GM12873 (cell line): ENCODE measurements at regions not wholly inside any gene's neighbourhood (a gene's known extent, or its start where the extent isn't known, plus 50 kb on each side); places are given as distances from the start of the nearest gene placed in this dataset.

Source experiments
- CTCF ChIP-seq: IDR thresholded peaks from 2 replicates; pipeline ENCODE4 v1.5.1; 2012; ENCODE audit warnings: low read depth, mild to moderate bottlenecking, moderate library complexity, low read length, control low read depth; ENCODE audit not compliant: insufficient read depth; ENCODE audit errors: missing control alignments

GRCh38 chr2:66082581-66082980 is 352.3 kb upstream of the MEIS1 start:
- TF ChIP-seq CTCF, result no peak

- no peak for TF ChIP-seq CTCF
Observed at GRCh38 chr2:66080127-66080526, 354.8 kb upstream of the MEIS1 start.

GRCh38 chr2:66073172-66073571 is 361.8 kb upstream of the MEIS1 start:
- TF ChIP-seq CTCF, result no peak

- no peak for TF ChIP-seq CTCF
Observed at GRCh38 chr2:66070721-66071602, 364.0 kb upstream of the MEIS1 start.

- TF ChIP-seq CTCF, result no peak
Observed at GRCh38 chr2:66069937-66070720, 364.8 kb upstream of the MEIS1 start.

- no peak for TF ChIP-seq CTCF
Observed at GRCh38 chr2:66066032-66066431, 368.9 kb upstream of the MEIS1 start.

GRCh38 chr2:66059332-66059731 is 375.6 kb upstream of the MEIS1 start:
- TF ChIP-seq CTCF, result no peak
